ENCODE measurements at regions not wholly inside any gene's neighbourhood (a gene's known extent, or its start where the extent isn't known, plus 50 kb on each side); places are given as distances from the start of the nearest gene placed in this dataset.

DNA sequence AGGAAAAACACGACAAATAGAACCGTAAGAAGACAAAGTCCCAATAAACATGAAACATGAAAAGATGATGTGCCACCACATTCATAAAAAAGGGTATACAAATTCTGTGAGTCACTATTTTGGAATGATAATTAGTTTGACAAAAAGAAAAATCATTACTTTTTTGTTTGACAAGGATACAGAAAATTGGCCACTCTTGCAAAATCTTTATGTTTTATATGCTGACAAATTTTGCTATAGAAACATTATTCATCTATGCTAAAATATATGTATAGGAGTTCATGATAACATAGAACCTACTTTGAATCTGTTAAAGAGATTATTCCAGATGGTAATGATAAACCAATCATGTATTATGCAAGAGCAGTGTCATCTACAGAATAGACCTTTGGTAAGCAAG lies 1201.0 kb downstream of the FSCB start:
- H3K4ac ChIP-seq (ENCODE audit: low read depth, low read length), result no peak overlapping the region

More for the DNA sequence above, 1201.0 kb downstream of the FSCB start:
- DNase-seq (no peak), ATAC-seq (ENCODE audit: low read depth) (no peak)
- in situ Hi-C loops (cut with MboI; ENCODE audit: low sequenced_read_pairs) (no loop called here), dilution Hi-C loops (cut with HindIII; ENCODE audit: low sequenced_read_pairs, unreplicated experiment) (no loop called here), intact Hi-C loops (cut with micrococcal nuclease) (no loop called here)
- no peaks in the 10 kb centered on the region for H4K20me1 ChIP-seq (ENCODE audit: insufficient read depth, low read length)
- no peak overlapping the region for H3K27ac ChIP-seq (ENCODE audit: insufficient read depth, low read length)
- H3K4me3 ChIP-seq (ENCODE audit: insufficient read depth, low read depth, low read length), result no peak overlapping the region
- H3K9me1 ChIP-seq (ENCODE audit: insufficient read depth, low read length), result no peaks in the 10 kb centered on the region
- no peak overlapping the region for H3K23ac ChIP-seq (ENCODE audit: low read depth, low read length)
- no TSS peak for BruUV-seq (replicated peaks)
- H2BK5ac ChIP-seq (ENCODE audit: low read depth, low read length, poor library complexity, severe bottlenecking), result no peak overlapping the region
- no peak overlapping the region for H2BK20ac ChIP-seq (ENCODE audit: low read depth, low read length)
- no peak overlapping the region for H3K18ac ChIP-seq (ENCODE audit: low read depth, low read length)
- no peak overlapping the region for H2BK120ac ChIP-seq (ENCODE audit: low read depth, low read length)
- H4K5ac ChIP-seq (ENCODE audit: low read depth, low read length), result no peak overlapping the region
- H4K8ac ChIP-seq (ENCODE audit: low read depth in 2 of 2, low read length in 2 of 2), result no peak overlapping the region
- no peak overlapping the region for H3K4me2 ChIP-seq (ENCODE audit: low read depth, low read length)
- no peaks in the 10 kb centered on the region for H3K9me3 ChIP-seq (ENCODE audit: control insufficient read depth, insufficient read depth, low read length)
- WGBS, 2 experiments (ENCODE audit: extremely low coverage in 2 of 2, insufficient read length in 1 of 2), result no CpG with 5 or more reads among the region's 2 CpGs
- no peaks in the 10 kb centered on the region for H3K4me1 ChIP-seq (ENCODE audit: control insufficient read depth, insufficient read depth, low read length)
- H3K79me1 ChIP-seq (ENCODE audit: low read depth in 1 of 2, low read length in 2 of 2), result no peaks in the 10 kb centered on the region
- H3K14ac ChIP-seq (replicated peaks; ENCODE audit: low read depth, low read length), result no peak overlapping the region
- H2AFZ ChIP-seq (replicated peaks; ENCODE audit: low read length, poor library complexity), result no peak overlapping the region
- no peak overlapping the region for H2AK5ac ChIP-seq (ENCODE audit: low read depth, low read length)
- H2AK9ac ChIP-seq (replicated peaks; ENCODE audit: low read depth, low read length, poor library complexity), result no peak overlapping the region
- ChIA-PET CTCF (no interaction called here), POLR2A (ENCODE audit: unreplicated experiment) (no interaction called here)
- H2BK15ac ChIP-seq (ENCODE audit: low read depth, low read length), result no peak overlapping the region
- H3K27me3 ChIP-seq (ENCODE audit: control insufficient read depth, insufficient read depth, low read length), result no peaks in the 10 kb centered on the region
- TF ChIP-seq RFX5 (IDR thresholded peaks at IDR 0.05; ENCODE audit: low read depth, low read length) (no peak), SMC3 (IDR thresholded peaks at IDR 0.05; ENCODE audit: low read depth, low read length) (no peak), FOS (IDR thresholded peaks at IDR 0.05; ENCODE audit: low read depth, low read length) (no peak), MAFK (IDR thresholded peaks at IDR 0.05; ENCODE audit: low read depth, low read length) (no peak), POLR2A (IDR thresholded peaks at IDR 0.05; ENCODE audit: low read depth, low read length) (no peak), RAD21 (IDR thresholded peaks at IDR 0.05; ENCODE audit: low read length) (no peak), NFE2L2 (IDR thresholded peaks at IDR 0.05; ENCODE audit: low read depth, low read length) (no peak), CHD1 (IDR thresholded peaks at IDR 0.05; ENCODE audit: low read depth, low read length) (no peak), RCOR1 (IDR thresholded peaks at IDR 0.05; ENCODE audit: insufficient replicate concordance, low read length) (no peak), CEBPB (IDR thresholded peaks at IDR 0.05; ENCODE audit: low read depth, low read length) (no peak)
- TF ChIP-seq, protein P1, sequence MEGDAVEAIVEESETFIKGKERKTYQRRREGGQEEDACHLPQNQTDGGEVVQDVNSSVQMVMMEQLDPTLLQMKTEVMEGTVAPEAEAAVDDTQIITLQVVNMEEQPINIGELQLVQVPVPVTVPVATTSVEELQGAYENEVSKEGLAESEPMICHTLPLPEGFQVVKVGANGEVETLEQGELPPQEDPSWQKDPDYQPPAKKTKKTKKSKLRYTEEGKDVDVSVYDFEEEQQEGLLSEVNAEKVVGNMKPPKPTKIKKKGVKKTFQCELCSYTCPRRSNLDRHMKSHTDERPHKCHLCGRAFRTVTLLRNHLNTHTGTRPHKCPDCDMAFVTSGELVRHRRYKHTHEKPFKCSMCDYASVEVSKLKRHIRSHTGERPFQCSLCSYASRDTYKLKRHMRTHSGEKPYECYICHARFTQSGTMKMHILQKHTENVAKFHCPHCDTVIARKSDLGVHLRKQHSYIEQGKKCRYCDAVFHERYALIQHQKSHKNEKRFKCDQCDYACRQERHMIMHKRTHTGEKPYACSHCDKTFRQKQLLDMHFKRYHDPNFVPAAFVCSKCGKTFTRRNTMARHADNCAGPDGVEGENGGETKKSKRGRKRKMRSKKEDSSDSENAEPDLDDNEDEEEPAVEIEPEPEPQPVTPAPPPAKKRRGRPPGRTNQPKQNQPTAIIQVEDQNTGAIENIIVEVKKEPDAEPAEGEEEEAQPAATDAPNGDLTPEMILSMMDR (conservative IDR thresholded peaks at IDR 0.05; ENCODE audit: low read depth, low read length), result no peak
- TF ChIP-seq, protein P2, sequence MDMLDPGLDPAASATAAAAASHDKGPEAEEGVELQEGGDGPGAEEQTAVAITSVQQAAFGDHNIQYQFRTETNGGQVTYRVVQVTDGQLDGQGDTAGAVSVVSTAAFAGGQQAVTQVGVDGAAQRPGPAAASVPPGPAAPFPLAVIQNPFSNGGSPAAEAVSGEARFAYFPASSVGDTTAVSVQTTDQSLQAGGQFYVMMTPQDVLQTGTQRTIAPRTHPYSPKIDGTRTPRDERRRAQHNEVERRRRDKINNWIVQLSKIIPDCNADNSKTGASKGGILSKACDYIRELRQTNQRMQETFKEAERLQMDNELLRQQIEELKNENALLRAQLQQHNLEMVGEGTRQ (IDR thresholded peaks at IDR 0.05; ENCODE audit: low read depth, low read length), result no peak
- no peak overlapping the region for H4K91ac ChIP-seq (ENCODE audit: insufficient read depth, low read depth, low read length)
- H3K36me3 ChIP-seq (ENCODE audit: control insufficient read depth, insufficient read depth, low read length), result no peaks in the 10 kb centered on the region
- H3K9ac ChIP-seq (ENCODE audit: low read depth, low read length), result no peak overlapping the region
- H3K56ac ChIP-seq (ENCODE audit: extremely low read depth, insufficient read depth, low read length), result no peak overlapping the region
